WERI-Rb-1 (cell line): ENCODE measurements at regions not wholly inside any gene's neighbourhood (a gene's known extent, or its start where the extent isn't known, plus 50 kb on each side); places are given as distances from the start of the nearest gene placed in this dataset.
A peak's percentile ranks its signal among the peaks of the same experiment; 100 is the strongest.

ENCODE experiments used
- DNase-seq: peaks from one replicate; pipeline ENCODE4 v3.0.0-alpha.2; 2020
- H3K27ac ChIP-seq: fragments of 250-450 bp; sonication (Bioruptor Pico); 2 replicates; pipeline ENCODE4 v1.5.1; 2020; ENCODE audit warnings: mild to moderate bottlenecking, moderate library complexity
- H3K27me3 ChIP-seq: fragments of 250-450 bp; sonication (Bioruptor Pico); 2 replicates; pipeline ENCODE4 v1.5.1; 2021; ENCODE audit warnings: mild to moderate bottlenecking, low read depth, moderate library complexity; ENCODE audit not compliant: insufficient read depth, severe bottlenecking
- H3K36me3 ChIP-seq: fragments of 250-450 bp; sonication (Bioruptor Pico); 2 replicates; pipeline ENCODE4 v1.5.1; 2020; ENCODE audit warnings: mild to moderate bottlenecking, moderate library complexity
- H3K4me3 ChIP-seq: 2 replicates; pipeline ENCODE4 v1.5.1; 2011; ENCODE audit warnings: low read depth, mild to moderate bottlenecking, control low read depth, low read length
- H3K9me3 ChIP-seq: fragments of 250-450 bp; sonication (Bioruptor Pico); 2 replicates; pipeline ENCODE4 v1.5.1; 2021; ENCODE audit warnings: mild to moderate bottlenecking, moderate library complexity; ENCODE audit not compliant: severe bottlenecking
- TF ChIP-seq, protein P1 (sequence below): IDR thresholded peaks from 2 replicates; pipeline ENCODE4 v1.5.1; 2011; ENCODE audit warnings: low read depth, mild to moderate bottlenecking, control low read depth, inconsistent platforms, low read length

DNA sequence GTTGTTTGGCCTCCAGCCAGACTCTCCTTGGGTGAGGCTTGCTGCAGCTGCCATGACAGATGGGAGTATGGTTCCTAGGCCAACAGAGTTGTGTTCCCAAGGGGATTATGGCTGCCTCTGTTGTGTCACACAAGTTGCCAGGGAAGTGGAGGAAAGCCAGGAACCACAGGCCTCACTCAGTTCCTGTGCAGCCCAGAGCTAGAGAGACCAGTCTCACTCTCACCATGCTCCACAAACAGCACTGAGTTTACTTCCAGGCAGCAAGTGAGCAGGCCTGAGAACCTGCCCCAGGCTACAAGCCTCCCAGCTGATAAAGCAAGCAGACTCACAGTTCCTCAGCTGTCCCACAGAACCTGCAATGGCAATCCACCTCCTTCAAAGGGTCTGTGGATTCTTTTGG, 273.6 kb upstream of the TAS2R1 start:
- TF ChIP-seq, protein P1, sequence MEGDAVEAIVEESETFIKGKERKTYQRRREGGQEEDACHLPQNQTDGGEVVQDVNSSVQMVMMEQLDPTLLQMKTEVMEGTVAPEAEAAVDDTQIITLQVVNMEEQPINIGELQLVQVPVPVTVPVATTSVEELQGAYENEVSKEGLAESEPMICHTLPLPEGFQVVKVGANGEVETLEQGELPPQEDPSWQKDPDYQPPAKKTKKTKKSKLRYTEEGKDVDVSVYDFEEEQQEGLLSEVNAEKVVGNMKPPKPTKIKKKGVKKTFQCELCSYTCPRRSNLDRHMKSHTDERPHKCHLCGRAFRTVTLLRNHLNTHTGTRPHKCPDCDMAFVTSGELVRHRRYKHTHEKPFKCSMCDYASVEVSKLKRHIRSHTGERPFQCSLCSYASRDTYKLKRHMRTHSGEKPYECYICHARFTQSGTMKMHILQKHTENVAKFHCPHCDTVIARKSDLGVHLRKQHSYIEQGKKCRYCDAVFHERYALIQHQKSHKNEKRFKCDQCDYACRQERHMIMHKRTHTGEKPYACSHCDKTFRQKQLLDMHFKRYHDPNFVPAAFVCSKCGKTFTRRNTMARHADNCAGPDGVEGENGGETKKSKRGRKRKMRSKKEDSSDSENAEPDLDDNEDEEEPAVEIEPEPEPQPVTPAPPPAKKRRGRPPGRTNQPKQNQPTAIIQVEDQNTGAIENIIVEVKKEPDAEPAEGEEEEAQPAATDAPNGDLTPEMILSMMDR = no peak
- Histone ChIP-seq H3K36me3 (no peaks in the 10 kb centered on the region), H3K9me3 (no peaks in the 10 kb centered on the region), H3K27ac (no peak overlapping the region), H3K27me3 (no peaks in the 10 kb centered on the region), H3K4me3 (no peak overlapping the region)
- DNase-seq = no peak

DNA sequence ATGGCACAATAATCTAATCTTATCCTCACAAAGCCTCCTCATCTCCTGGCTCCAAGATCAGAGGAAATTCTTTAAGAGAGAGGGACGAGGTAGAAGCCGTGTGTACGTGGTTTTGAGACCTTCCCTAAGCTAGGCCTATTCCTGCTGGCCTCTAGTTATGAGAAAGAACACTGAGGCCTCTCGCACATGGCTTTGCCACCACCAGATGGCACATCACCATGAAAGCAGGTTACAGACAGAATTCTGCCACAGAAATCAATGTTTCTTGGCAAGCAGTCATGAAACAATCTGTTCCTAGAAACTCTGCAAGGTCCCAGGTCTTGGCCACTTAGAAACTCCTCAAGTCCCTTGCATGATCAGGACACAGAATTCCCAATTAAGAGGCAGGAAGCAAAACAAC, 268.2 kb upstream of the TAS2R1 start:
- no peaks in the 10 kb centered on the region for H3K27me3 ChIP-seq
- H3K4me3 ChIP-seq = no peak overlapping the region
- H3K9me3 ChIP-seq = peaks cover 5% of the 10 kb centered on the region
- DNase-seq = peak; percentile 69
- H3K36me3 ChIP-seq = no peaks in the 10 kb centered on the region; the same call in 1 of the 2 replicates
- TF ChIP-seq, protein P1 = peak; percentile 81
- no peak overlapping the region for H3K27ac ChIP-seq

DNA sequence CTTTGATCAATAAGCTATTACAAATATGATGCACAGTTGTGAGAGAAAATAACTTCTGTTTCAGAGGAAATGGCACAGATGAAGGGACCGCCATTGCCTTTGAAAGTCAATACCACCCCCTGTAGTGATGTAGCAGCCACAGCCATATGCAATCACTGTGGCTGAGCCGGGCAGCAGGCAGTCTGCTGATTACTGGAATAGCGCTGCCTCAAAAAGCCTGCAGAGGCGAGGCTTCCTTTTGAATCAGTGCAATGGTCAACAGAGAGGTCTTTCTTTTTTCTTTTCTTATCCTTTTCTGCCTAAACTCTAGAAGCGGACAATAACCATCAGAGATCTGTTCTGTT, 265.1 kb upstream of the TAS2R1 start:
- H3K27me3 ChIP-seq = no peaks in the 10 kb centered on the region
- H3K9me3 ChIP-seq = peaks cover 5% of the 10 kb centered on the region
- peak overlapping the region; percentile 22; the same call in 1 of the 2 replicates for H3K27ac ChIP-seq
- peak; percentile 51 for DNase-seq
- H3K4me3 ChIP-seq = no peak overlapping the region
- TF ChIP-seq, protein P1 = no peak
- H3K36me3 ChIP-seq = no peaks in the 10 kb centered on the region; the same call in 1 of the 2 replicates

DNA sequence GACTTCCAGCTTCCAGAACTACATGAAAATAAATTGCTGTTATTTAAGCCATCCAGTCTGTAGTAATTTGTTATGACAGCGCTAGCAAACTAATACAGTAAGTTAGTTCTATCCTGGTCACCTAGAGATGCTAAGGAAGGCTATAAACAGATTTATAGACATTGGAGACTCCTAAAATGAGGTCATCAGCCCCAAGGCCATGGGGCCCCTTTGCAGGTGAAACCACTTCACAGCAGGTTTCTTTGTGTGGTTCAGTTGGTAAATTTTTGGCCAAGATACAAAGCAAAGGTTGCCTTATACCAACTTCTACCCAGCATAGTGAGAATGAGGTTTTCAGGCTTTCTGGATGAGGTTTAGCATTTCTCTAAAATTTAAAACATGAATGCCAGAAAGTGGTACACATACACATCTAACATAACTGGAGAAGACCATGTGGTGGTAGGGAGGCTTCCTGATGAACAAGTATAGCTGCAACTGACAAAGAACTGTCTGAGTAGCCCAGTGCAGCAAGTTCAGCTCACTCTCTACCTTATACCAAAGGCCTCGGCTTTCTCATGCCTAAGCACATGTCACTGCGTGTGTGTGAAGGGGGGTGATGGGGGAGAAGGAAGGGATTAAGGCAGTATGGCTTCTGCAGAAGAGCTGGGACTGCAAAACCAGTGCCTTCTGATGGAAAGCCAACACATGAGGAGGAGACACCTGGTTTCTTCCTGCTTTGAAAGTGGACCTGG, 264.6 kb upstream of the TAS2R1 start:
- Histone ChIP-seq H3K9me3 (peaks cover 5% of the 10 kb centered on the region), H3K36me3 (no peaks in the 10 kb centered on the region; the same call in 1 of the 2 replicates), H3K4me3 (no peak overlapping the region), H3K27ac (peak overlapping the region; percentile 22; the same call in 1 of the 2 replicates), H3K27me3 (no peaks in the 10 kb centered on the region)
- TF ChIP-seq, protein P1 = no peak
- DNase-seq = peak; percentile 77

DNA sequence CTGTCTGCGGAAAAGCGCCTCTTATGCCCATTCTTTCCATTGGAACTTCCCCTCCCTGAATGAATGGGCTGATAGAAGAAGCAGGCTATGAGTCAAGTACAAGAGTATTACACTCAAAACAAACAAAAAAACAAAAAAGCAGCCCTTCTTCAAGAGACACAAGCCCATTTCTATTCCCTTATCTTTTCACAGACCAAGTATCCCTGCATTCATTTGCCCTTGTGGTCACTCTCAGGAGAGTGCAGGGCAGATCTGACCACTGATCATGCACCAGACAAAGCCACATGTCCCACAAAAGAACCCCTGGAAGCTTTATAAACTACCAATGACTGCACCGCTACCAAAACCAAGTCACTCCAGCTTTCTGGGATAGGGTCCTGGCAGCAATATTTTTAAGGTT, 262.5 kb upstream of the TAS2R1 start:
- Histone ChIP-seq H3K36me3 (no peaks in the 10 kb centered on the region; the same call in 1 of the 2 replicates), H3K27me3 (no peaks in the 10 kb centered on the region), H3K9me3 (peaks cover 5% of the 10 kb centered on the region), H3K27ac (no peak overlapping the region), H3K4me3 (no peak overlapping the region)
- TF ChIP-seq, protein P1 = no peak
- no peak for DNase-seq

DNA sequence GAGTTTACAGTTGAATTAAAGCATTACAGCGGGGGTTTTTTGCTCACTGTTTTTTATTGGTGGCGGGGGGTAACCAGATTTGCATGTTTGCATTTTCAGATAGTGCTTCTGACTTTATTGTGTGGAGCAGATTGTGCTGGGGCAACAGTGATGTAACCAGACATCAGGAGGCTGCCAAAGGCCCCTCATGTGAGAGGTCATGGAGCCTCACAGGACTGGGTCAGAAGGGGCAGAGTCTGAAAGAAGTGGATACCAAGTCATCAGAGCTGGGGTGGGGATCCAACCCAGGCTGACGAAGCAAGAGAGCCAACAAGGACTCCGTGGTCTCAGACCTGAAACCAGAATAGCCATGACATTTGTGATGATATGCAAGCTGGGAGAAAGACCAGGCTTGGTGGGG, 259.4 kb upstream of the TAS2R1 start:
- DNase-seq = no peak
- H3K9me3 ChIP-seq = peaks cover 5% of the 10 kb centered on the region
- no peak overlapping the region for H3K4me3 ChIP-seq
- no peaks in the 10 kb centered on the region for H3K27me3 ChIP-seq
- TF ChIP-seq, protein P1 = no peak
- no peak overlapping the region for H3K27ac ChIP-seq
- H3K36me3 ChIP-seq = no peaks in the 10 kb centered on the region; the same call in 1 of the 2 replicates
